ACC112 (cell line): ENCODE measurements at regions not wholly inside any gene's neighbourhood (a gene's known extent, or its start where the extent isn't known, plus 50 kb on each side); places are given as distances from the start of the nearest gene placed in this dataset.
"Not testable (repeated sequence)": the region's sequence is repeated elsewhere in the genome, so short reads cannot be mapped to it uniquely, and the experiment has no call there.

Experiments used
- H2AFZ ChIP-seq: fragments of 200-600 bp; sonication (generic); one replicate; pipeline ENCODE4 v1.6.0; 2017; ENCODE audit warnings: antibody characterized with exemption, low read length; ENCODE audit not compliant: unreplicated experiment
- H3K27ac ChIP-seq: fragments of 200-600 bp; sonication (generic); 2 replicates; pipeline ENCODE4 v1.5.1; 2014; ENCODE audit warnings: low read depth, mild to moderate bottlenecking, antibody characterized with exemption, low read length, moderate library complexity
- H3K27me3 ChIP-seq: fragments of 200-600 bp; sonication (generic); 2 replicates; pipeline ENCODE4 v1.6.1; 2014; ENCODE audit warnings: mild to moderate bottlenecking, antibody characterized with exemption, low read length, moderate library complexity, mixed read lengths; ENCODE audit not compliant: insufficient read depth
- H3K36me3 ChIP-seq: fragments of 200-600 bp; sonication (generic); 2 replicates; pipeline ENCODE4 v1.6.1; 2016; ENCODE audit warnings: mild to moderate bottlenecking, antibody characterized with exemption, low read length, moderate library complexity, mixed read lengths; ENCODE audit not compliant: insufficient read depth
- H3K4me1 ChIP-seq: fragments of 200-600 bp; sonication (generic); one replicate; pipeline ENCODE4 v1.6.1; 2016; ENCODE audit warnings: low read length, mixed read lengths; ENCODE audit not compliant: insufficient read depth, unreplicated experiment, control insufficient read depth
- H3K4me3 ChIP-seq: fragments of 200-600 bp; sonication (generic); 2 replicates; pipeline ENCODE4 v1.5.1; 2014; ENCODE audit warnings: mild to moderate bottlenecking, low read depth, low read length
- H3K79me2 ChIP-seq: fragments of 200-600 bp; sonication (generic); one replicate; pipeline ENCODE4 v1.6.0; 2016; ENCODE audit warnings: low read length; ENCODE audit not compliant: control insufficient read depth, unreplicated experiment, insufficient read depth

DNA sequence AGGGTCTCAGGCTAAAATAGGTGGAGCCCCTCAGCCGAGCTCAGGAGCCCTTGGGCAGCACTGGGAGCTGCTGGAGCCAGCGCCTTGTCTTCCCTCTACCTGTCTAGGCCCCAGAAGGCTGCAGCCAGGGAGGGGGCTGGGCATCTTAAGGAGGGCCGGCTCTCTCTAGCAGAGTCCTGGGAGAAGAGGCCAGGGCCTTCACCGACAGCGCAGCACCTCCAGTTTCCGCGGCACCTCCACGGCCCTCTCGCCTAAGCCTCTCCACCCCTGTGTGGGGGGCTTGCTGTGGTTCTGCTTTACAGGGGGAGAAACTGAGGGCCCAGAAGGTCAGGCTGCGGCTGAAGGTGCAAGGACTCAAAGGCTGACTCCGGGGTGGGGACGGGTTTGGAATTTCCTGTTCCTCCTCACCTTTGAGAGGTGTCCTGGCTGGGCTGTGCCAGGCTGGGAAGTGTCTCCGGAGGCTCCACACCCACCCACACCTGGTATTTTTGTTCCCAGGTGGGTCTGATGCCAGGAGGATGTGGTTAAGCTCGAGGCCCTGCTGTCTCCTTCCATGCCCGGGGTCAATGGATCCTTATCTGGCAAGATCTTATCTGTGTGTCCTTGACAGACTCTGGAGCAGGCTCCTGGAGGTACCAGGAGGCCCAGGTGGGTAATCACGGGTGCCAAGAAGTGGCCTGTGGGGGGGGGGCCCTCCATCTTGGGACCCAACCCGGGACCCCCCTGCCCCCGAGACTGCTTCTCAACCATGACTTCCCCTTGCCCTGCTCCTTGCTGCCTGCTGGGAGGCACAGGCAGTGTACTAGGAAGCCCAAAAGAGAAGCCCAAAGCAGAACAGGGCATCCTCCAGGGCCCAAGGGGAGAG lies 95.3 kb upstream of the FGF3 start:
- Histone ChIP-seq H3K4me3 (no peak overlapping the region), H3K27ac (peak overlapping the region; percentile 72; the same call in 1 of the 2 replicates), H3K27me3 (peaks cover 7% of the 10 kb centered on the region; the same call in 1 of the 2 replicates), H3K79me2 (no peaks in the 10 kb centered on the region), H2AFZ (no peak overlapping the region), H3K4me1 (peaks cover 17% of the 10 kb centered on the region), H3K36me3 (no peaks in the 10 kb centered on the region)

DNA sequence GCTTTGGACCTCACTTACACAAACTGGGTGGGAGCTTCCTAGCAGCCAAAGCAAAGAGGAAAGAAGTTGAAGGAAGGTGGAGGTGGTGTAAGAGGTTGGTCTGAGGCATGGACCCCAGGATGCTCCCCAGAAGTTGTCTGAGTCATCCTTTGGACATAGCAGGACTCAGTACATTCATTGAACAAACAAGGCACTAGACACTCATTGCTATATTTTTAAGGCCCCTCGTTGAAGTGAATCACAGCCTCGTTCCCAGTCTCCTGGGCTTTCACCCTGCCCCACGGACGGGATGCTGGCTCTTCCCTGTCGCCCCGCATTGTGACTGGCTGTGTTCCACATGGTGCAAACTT lies 95.9 kb upstream of the FGF3 start:
- Histone ChIP-seq H2AFZ (no peak overlapping the region), H3K4me1 (peaks cover 17% of the 10 kb centered on the region), H3K4me3 (peak overlapping the region; percentile 52; the same call in 1 of the 2 replicates), H3K27ac (peak overlapping the region; percentile 72), H3K79me2 (no peaks in the 10 kb centered on the region), H3K36me3 (no peaks in the 10 kb centered on the region), H3K27me3 (0 out of 2 replicates have a peak, but pooled peaks cover 3% of the 10 kb centered on the region)

DNA sequence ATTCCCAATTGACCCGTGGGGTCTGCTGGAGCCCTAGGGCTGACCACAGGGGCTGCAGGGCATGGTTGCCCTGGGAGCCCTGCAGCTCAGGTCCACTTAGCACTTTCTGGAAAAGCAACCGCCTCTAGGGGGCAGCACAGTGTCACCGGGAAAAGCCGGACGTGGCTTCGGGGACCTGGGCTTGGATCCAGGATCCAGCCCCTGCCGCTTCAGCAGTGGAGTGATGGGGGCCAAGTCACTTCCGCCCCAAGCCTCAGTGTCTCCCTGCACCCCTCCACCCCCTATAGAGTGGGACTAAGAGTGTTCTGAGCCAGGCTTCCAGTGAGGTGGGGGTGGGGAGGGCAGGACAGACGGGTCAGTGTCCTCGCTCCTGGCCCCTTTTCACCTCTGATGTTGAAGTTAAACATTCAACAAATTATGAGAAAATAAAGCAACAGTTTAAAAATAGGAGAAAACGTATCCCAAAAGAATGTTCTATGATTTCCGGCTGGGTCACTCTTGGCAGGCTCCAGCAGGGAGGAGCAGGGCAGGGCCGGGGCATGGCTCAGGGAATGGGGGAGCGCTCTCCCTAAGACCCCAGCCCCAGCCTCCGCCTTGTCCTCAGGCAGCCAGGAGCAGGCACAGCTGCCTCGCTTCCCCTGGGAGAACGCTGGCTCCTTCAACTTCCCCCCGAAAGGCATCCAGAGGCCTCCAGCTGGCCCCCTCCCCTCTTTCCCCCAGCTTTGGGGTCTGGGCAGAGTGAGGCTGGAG lies 96.5 kb upstream of the FGF3 start:
- H3K27me3 ChIP-seq, result 0 out of 2 replicates have a peak, but pooled peaks cover 3% of the 10 kb centered on the region
- peak overlapping the region; percentile 52; the same call in 1 of the 2 replicates for H3K4me3 ChIP-seq
- H2AFZ ChIP-seq, result no peak overlapping the region
- H3K4me1 ChIP-seq, result peaks cover 17% of the 10 kb centered on the region
- H3K79me2 ChIP-seq, result no peaks in the 10 kb centered on the region
- H3K27ac ChIP-seq, result peak overlapping the region; percentile 72
- no peaks in the 10 kb centered on the region for H3K36me3 ChIP-seq

GRCh38 chr11:69916251-69916649 lies 97.0 kb upstream of the FGF3 start:
- Histone ChIP-seq H3K27ac (peak overlapping the region; percentile 72), H3K4me3 (peak overlapping the region; percentile 52; the same call in 1 of the 2 replicates), H3K4me1 (peaks cover 17% of the 10 kb centered on the region)
- H3K36me3 ChIP-seq, H3K79me2 ChIP-seq, H3K27me3 ChIP-seq, H2AFZ ChIP-seq: not testable (repeated sequence)

- Histone ChIP-seq H3K4me3 (no peak overlapping the region), H3K4me1 (peaks cover 17% of the 10 kb centered on the region), H2AFZ (no peak overlapping the region), H3K79me2 (no peaks in the 10 kb centered on the region), H3K27ac (no peak overlapping the region), H3K27me3 (0 out of 2 replicates have a peak, but pooled peaks cover 3% of the 10 kb centered on the region), H3K36me3 (no peaks in the 10 kb centered on the region)
These were observed 97.7 kb upstream of the FGF3 start for GRCh38 chr11:69916806-69917387.

DNA sequence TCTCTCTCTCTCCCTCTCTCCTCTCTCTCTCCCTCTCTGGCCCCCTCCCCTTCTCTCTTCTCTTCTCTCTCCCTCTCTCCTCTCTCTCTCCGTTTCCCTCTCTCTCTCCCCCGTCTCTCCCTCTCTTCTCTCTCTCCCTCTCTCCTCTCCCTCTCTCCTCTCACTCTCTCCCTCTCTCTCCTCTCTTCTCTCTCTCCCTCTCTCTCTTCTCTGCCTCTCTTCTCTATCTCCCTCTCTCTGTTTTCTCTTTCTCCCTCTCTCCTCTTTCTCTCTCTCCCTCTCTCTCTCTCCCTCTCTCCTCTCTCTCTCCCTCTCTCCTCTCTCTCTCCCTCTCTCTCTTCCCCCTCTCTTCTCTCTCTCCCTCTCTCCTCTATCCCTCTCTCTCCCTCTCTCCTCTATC lies 98.3 kb upstream of the FGF3 start:
- no peaks in the 10 kb centered on the region for H3K36me3 ChIP-seq
- no peak overlapping the region for H3K4me3 ChIP-seq
- no peak overlapping the region for H2AFZ ChIP-seq
- peaks cover 17% of the 10 kb centered on the region for H3K4me1 ChIP-seq
- no peaks in the 10 kb centered on the region for H3K79me2 ChIP-seq
- no peak overlapping the region for H3K27ac ChIP-seq
- H3K27me3 ChIP-seq, result 0 out of 2 replicates have a peak, but pooled peaks cover 3% of the 10 kb centered on the region

- Histone ChIP-seq H3K27ac (no peak overlapping the region), H3K4me3 (no peak overlapping the region), H3K79me2 (no peaks in the 10 kb centered on the region)
These were observed 99.2 kb upstream of the FGF3 start for GRCh38 chr11:69918231-69918937.

DNA sequence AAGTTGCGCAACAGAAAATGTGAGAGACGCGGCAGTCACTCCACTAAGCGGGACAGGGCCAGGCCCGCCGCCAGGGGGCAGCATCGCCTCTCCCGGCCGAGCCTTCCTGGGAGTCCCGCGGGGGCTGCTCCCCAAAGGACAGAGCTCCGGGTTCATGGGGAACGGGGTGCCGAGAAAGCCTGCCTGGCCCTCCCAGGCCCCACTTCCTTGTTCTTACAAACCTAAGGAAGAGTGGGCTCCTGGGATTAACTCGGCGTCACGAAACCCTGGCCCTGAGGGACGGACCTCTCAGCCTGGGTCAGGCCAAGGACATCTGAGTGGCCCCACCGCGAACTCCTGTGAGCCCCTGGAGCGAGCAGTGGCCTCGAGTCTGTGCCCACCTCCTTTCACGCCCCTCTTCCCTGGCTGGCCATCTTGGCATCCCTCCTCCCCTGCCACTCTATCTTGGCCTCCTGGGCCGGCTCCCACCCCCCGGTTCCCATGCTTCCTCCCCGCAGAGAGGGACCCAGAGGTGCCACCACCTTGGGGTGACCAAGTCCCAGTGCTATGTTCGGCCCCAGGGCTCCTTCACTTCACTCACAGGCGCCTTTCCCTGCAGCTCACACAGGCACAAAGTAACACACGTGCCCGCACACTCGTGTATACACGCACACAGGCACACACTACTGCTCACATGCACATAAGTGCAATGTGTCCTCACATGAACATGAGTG lies 99.9 kb upstream of the FGF3 start:
- no peak overlapping the region for H2AFZ ChIP-seq
- H3K79me2 ChIP-seq, result no peaks in the 10 kb centered on the region
- H3K36me3 ChIP-seq, result no peaks in the 10 kb centered on the region
- H3K4me3 ChIP-seq, result no peak overlapping the region
- no peak overlapping the region for H3K27ac ChIP-seq
- peaks cover 17% of the 10 kb centered on the region for H3K4me1 ChIP-seq
- H3K27me3 ChIP-seq, result peaks cover 5% of the 10 kb centered on the region; the same call in 1 of the 2 replicates

More at GRCh38 chr11:69918231-69918937, 99.2 kb upstream of the FGF3 start:
- H3K27me3 ChIP-seq, result 0 out of 2 replicates have a peak, but pooled peaks cover 3% of the 10 kb centered on the region
- peaks cover 17% of the 10 kb centered on the region for H3K4me1 ChIP-seq
- no peak overlapping the region for H2AFZ ChIP-seq
- H3K36me3 ChIP-seq, result no peaks in the 10 kb centered on the region

- Histone ChIP-seq H3K4me3 (no peak overlapping the region), H3K36me3 (no peaks in the 10 kb centered on the region), H3K4me1 (peaks cover 16% of the 10 kb centered on the region), H3K27me3 (peaks cover 12% of the 10 kb centered on the region), H2AFZ (no peak overlapping the region), H3K79me2 (no peaks in the 10 kb centered on the region), H3K27ac (no peak overlapping the region)
These were observed 100.6 kb upstream of the FGF3 start for GRCh38 chr11:69919659-69920344.
